ENCODE measurements at regions not wholly inside any gene's neighbourhood (a gene's known extent, or its start where the extent isn't known, plus 50 kb on each side); places are given as distances from the start of the nearest gene placed in this dataset.

DNA sequence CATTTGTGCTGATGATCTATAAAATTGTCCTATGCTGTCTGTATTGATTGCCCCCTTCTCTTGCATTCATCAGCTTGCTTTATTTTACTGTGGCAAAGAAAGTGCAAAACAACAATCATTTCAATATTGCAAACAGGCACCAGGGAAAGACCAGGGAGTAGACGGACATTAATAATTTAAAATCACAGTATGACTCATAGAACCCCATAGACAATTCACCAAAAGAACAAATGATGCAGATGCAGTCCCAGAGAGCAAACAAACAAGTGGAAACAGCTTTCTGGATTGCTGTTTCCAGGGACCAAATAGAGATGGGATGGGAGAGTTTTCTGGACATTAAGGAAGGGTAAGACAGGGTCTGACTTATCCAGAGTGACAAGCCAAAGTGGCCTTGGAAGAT, 70.1 kb downstream of the ABCC12 start:
- TF ChIP-seq, protein P1, sequence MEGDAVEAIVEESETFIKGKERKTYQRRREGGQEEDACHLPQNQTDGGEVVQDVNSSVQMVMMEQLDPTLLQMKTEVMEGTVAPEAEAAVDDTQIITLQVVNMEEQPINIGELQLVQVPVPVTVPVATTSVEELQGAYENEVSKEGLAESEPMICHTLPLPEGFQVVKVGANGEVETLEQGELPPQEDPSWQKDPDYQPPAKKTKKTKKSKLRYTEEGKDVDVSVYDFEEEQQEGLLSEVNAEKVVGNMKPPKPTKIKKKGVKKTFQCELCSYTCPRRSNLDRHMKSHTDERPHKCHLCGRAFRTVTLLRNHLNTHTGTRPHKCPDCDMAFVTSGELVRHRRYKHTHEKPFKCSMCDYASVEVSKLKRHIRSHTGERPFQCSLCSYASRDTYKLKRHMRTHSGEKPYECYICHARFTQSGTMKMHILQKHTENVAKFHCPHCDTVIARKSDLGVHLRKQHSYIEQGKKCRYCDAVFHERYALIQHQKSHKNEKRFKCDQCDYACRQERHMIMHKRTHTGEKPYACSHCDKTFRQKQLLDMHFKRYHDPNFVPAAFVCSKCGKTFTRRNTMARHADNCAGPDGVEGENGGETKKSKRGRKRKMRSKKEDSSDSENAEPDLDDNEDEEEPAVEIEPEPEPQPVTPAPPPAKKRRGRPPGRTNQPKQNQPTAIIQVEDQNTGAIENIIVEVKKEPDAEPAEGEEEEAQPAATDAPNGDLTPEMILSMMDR (optimal IDR thresholded peaks at IDR 0.05 in 1 of 3, IDR thresholded peaks at IDR 0.05 in 1 of 3, conservative IDR thresholded peaks at IDR 0.05 in 1 of 3; ENCODE audit: extremely low read depth in 1 of 3, insufficient read depth in 2 of 3, low read length in 3 of 3): no peak
- TF ChIP-seq EZH2 (IDR thresholded peaks at IDR 0.05; ENCODE audit: low read length): no peak
